HCEC 1CT (cell line): ENCODE measurements at regions not wholly inside any gene's neighbourhood (a gene's known extent, or its start where the extent isn't known, plus 50 kb on each side); places are given as distances from the start of the nearest gene placed in this dataset.
"Not testable (repeated sequence)": the region's sequence is repeated elsewhere in the genome, so short reads cannot be mapped to it uniquely, and the experiment has no call there.

Experiments used
- DNase-seq: peaks from one replicate; pipeline ENCODE4 v3.0.0-alpha.2; 2017

- no peak for DNase-seq
Observed at GRCh38 chr6:53446151-53446550, 97.4 kb upstream of the ELOVL5 start.

GRCh38 chr6:53441761-53442160 lies 93.0 kb upstream of the ELOVL5 start:
- peak; percentile 45 for DNase-seq

GRCh38 chr6:53441035-53441493 lies 92.3 kb upstream of the ELOVL5 start:
- peak; percentile 9 for DNase-seq

- DNase-seq: no peak
Observed at GRCh38 chr6:53440336-53440945, 91.7 kb upstream of the ELOVL5 start.

- peak; percentile 74 for DNase-seq
Observed at GRCh38 chr6:53439556-53439955, 90.8 kb upstream of the ELOVL5 start.

GRCh38 chr6:53437557-53438202 lies 88.9 kb upstream of the ELOVL5 start:
- peak; percentile 84 for DNase-seq

- DNase-seq: peak; percentile 13
Observed at GRCh38 chr6:53436526-53437303, 88.0 kb upstream of the ELOVL5 start.

- no peak for DNase-seq
Observed at GRCh38 chr6:53433951-53434285, 85.2 kb upstream of the ELOVL5 start.

GRCh38 chr6:53433261-53433950 lies 84.7 kb upstream of the ELOVL5 start:
- no peak for DNase-seq

GRCh38 chr6:53432318-53433161 lies 83.8 kb upstream of the ELOVL5 start:
- peak; percentile 88 for DNase-seq

GRCh38 chr6:53431704-53432103 lies 83.0 kb upstream of the ELOVL5 start:
- no peak for DNase-seq

GRCh38 chr6:53429401-53429800 lies 80.7 kb upstream of the ELOVL5 start:
- DNase-seq: no peak

GRCh38 chr6:53428886-53429285 lies 80.1 kb upstream of the ELOVL5 start:
- no peak for DNase-seq

- DNase-seq: no peak
Observed at GRCh38 chr6:53426667-53427270, 78.0 kb upstream of the ELOVL5 start.

GRCh38 chr6:53426117-53426516 lies 77.4 kb upstream of the ELOVL5 start:
- no peak for DNase-seq

- no peak for DNase-seq
Observed at GRCh38 chr6:53424976-53425718, 76.4 kb upstream of the ELOVL5 start.

- DNase-seq: no peak
Observed at GRCh38 chr6:53424300-53424699, 75.5 kb upstream of the ELOVL5 start.

- DNase-seq: not testable (repeated sequence)
Observed at GRCh38 chr6:53423560-53423959, 74.8 kb upstream of the ELOVL5 start.

- DNase-seq: no peak
Observed at GRCh38 chr6:53419026-53419425, 70.3 kb upstream of the ELOVL5 start.

- DNase-seq: no peak
Observed at GRCh38 chr6:53418288-53418687, 69.5 kb upstream of the ELOVL5 start.

- no peak for DNase-seq
Observed at GRCh38 chr6:53417141-53417540, 68.4 kb upstream of the ELOVL5 start.
